Natural killer cell treated with Interleukin-12 subunit alpha and Interleukin-12 subunit beta and Interleukin-15 and Interleukin-18, amount 100 ng/mL, for 72 hours (primary cell): ENCODE measurements at regions not wholly inside any gene's neighbourhood (a gene's known extent, or its start where the extent isn't known, plus 50 kb on each side); places are given as distances from the start of the nearest gene placed in this dataset.

Experiments
- ATAC-seq, 2 donors: fragments of 150-1000 bp; cut with Tn5 transposase in 1 of 2; sonication (Bioruptor Pico), chemical (Tn5 transposase) in 1 of 2; 2 replicates each; pipeline ENCODE4 v1.10.0; 2021
- DNase-seq: peaks from one replicate; pipeline ENCODE4 v3.0.0; 2022; ENCODE audit warnings: low spot score
- H3K27ac Mint-ChIP-seq, 2 donors: 1 replicate in 1 of 2; 2 replicates in 1 of 2; pipeline ENCODE4 v1.8.0; 2022; ENCODE audit warnings: mixed read lengths in 2 of 2, mild to moderate bottlenecking in 1 of 2, moderate library complexity in 1 of 2
- H3K27me3 Mint-ChIP-seq, 2 donors: 1 replicate in 1 of 2; 2 replicates in 1 of 2; pipeline ENCODE4 v1.8.0; 2022; ENCODE audit warnings: mixed read lengths in 2 of 2
- H3K36me3 Mint-ChIP-seq: one replicate; pipeline ENCODE4 v1.8.0; 2022; ENCODE audit warnings: mixed read lengths
- H3K4me1 Mint-ChIP-seq, 2 donors: 1 replicate in 1 of 2; 2 replicates in 1 of 2; pipeline ENCODE4 v1.8.0; 2022; ENCODE audit warnings: low read depth in 2 of 2, mixed read lengths in 2 of 2, mild to moderate bottlenecking in 1 of 2
- H3K4me3 Mint-ChIP-seq: one replicate; pipeline ENCODE4 v1.8.0; 2022; ENCODE audit warnings: mixed read lengths
- H3K9me3 Mint-ChIP-seq: 2 replicates; pipeline ENCODE4 v1.8.0; 2022; ENCODE audit warnings: mixed read lengths

DNA sequence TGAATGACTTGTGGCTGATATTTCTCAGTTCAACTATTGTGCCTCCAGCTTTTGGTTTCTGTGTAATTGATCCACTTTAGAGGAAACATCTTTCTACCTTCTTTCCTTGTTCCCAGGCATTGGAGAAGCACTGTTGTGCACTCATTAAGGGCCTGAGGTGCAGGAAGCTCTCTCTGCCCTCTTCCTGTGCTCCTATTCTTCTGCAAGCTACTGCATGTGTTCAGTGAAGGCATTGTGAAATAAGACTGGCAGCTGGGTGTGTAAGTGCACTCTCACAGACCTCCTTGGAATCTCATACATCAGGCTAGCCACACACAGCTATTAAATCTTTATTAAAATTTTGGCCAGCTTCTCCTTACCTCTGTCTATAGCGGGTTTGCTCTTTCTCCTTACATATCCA, 177.8 kb downstream of the OGFRL1 start:
- Mint-ChIP-seq H3K4me1 (no peaks in the 10 kb centered on the region), H3K36me3 (no peaks in the 10 kb centered on the region), H3K27me3 (no peaks in the 10 kb centered on the region), H3K4me3 (no peak overlapping the region), H3K27ac (no peak overlapping the region), H3K9me3 (peaks cover 13% of the 10 kb centered on the region)
- ATAC-seq (no peak), DNase-seq (no peak)

DNA sequence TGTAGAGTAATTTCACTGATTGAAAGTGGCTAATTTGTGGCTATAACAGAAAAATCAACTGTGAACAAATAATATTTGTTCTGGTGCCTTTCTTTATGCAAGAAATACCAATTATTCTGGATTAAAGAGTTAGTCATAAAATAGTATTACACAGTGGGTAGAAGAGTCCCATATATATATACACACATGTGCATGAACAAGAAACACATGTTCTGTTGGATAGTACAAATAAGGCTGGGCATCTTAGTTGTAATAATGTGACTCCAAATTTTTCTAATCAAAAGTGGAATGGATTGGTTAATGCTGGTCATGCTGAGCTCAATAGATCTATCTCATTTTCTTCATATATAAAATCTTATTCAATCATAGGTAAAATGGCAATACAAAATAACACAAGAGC, 179.4 kb downstream of the OGFRL1 start:
- Mint-ChIP-seq H3K27me3 (no peaks in the 10 kb centered on the region), H3K4me1 (no peaks in the 10 kb centered on the region), H3K27ac (no peak overlapping the region), H3K36me3 (no peaks in the 10 kb centered on the region), H3K4me3 (no peak overlapping the region), H3K9me3 (peaks cover 10% of the 10 kb centered on the region)
- no peak for DNase-seq
- no peak for ATAC-seq

DNA sequence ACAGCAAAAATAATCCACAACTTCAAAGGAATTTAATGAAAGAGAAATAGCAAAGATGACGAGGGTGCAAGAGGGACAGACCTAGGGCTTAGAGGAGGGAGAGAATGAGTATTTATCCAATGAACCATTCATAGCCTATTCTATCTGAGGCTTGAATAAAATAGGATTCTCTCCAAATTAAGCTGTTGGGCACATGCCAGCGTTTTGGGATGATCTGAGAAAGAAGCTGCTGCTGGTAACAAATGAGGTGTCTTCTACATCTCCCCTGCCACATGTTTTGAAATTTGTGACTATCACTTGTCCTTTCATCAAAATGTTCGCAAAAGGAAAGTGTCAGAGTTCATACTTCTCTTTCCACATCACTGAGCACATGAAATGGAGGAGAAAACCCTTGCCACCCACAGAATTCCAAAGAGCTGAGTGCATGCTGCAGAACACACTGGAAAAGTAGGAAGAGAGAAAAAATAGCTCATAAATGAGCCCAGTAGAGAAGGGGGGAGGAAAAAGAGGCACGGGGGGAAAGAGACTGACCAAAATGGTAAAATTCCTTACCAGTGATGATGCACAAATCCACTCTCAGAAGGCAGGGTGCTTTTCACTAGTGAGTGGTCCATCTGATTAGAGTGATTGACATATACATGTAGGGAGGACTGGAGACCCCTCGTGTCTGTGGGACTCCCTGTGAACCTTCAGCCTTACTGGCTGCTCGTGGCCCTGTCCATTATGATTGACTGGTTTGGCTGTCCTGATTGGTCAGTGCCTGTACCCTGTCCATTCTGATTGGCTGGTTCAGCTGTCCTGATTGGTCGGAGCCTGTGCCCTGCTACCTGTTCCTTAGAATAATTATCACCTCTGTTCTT, 180.5 kb downstream of the OGFRL1 start:
- Mint-ChIP-seq H3K27ac (no peak overlapping the region), H3K4me3 (no peak overlapping the region), H3K9me3 (peaks cover 14% of the 10 kb centered on the region), H3K4me1 (no peaks in the 10 kb centered on the region), H3K36me3 (no peaks in the 10 kb centered on the region), H3K27me3 (peaks cover 0 to 8% of the 10 kb centered on the region in 2 donors)
- ATAC-seq (no peak), DNase-seq (no peak)

DNA sequence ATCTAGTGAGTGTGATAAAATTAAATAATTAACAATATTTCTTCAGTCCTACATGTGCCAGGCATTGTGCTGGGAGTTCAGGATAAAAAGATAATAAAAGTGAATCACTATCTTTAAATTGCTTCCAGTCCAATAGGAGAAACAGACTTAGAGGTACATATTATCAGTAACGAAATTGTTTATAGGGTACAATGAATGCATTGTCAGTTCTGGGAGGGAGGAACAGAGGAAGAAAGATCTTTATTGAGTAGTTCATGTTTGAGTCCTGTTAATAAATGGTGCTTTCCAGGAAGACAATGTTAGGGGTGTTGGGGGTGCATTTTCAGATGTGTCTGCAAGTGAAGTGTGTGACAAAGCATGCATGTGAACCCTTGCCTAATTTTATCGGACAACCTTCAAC, 183.1 kb downstream of the OGFRL1 start:
- ATAC-seq (no peak), DNase-seq (no peak)
- H3K27ac Mint-ChIP-seq, result no peak overlapping the region
- H3K4me1 Mint-ChIP-seq, result no peaks in the 10 kb centered on the region
- H3K4me3 Mint-ChIP-seq, result no peak overlapping the region
- H3K36me3 Mint-ChIP-seq, result no peaks in the 10 kb centered on the region
- peaks cover 9% of the 10 kb centered on the region for H3K9me3 Mint-ChIP-seq
- H3K27me3 Mint-ChIP-seq, result peaks cover 0 to 8% of the 10 kb centered on the region in 2 donors

DNA sequence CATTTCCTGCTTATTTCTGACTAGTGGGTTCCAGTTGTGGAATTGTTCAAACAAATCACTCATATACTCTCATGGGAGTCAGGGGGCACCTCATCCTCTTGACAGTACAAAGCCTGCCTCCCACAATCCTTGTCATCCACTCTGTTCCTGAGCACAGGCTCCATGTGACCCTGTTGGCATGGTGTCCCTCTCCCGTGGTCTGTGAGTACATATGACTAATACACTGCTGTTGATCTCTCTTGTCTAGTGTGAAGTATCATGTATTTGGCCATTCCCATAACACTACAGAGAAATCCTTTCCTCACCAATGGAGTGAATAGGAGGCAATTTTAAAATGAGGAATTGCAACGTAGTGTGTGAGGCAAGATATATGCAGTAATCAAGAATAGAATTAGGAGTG, 185.3 kb downstream of the OGFRL1 start:
- Mint-ChIP-seq H3K4me3 (no peak overlapping the region), H3K4me1 (no peaks in the 10 kb centered on the region), H3K27me3 (peaks cover 0 to 8% of the 10 kb centered on the region in 2 donors), H3K27ac (no peak overlapping the region), H3K9me3 (peaks cover 6% of the 10 kb centered on the region), H3K36me3 (no peaks in the 10 kb centered on the region)
- DNase-seq (no peak), ATAC-seq (no peak)

DNA sequence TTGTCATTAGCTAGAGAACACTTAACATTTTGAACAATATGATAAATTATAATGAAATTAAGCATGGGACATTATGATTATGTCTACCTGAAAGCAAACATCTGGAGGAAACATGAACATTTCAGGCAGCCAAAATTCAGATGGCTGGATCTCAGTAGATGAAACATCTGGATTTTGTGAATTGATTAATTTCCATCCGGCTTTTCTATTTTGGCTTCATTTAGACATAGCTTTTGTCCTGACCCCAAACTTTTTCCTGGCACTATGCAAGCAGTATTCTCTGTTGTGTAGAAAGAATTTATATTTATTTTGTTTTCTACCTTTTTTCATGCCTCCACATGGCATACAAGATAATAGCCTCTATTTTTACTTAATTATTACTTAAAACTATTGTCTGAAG, 186.3 kb downstream of the OGFRL1 start:
- H3K27me3 Mint-ChIP-seq, result peaks cover 0 to 8% of the 10 kb centered on the region in 2 donors
- peaks cover 4% of the 10 kb centered on the region for H3K9me3 Mint-ChIP-seq
- ATAC-seq (no peak), DNase-seq (no peak)
- H3K27ac Mint-ChIP-seq, result no peak overlapping the region
- no peaks in the 10 kb centered on the region for H3K4me1 Mint-ChIP-seq
- H3K36me3 Mint-ChIP-seq, result no peaks in the 10 kb centered on the region
- H3K4me3 Mint-ChIP-seq, result no peak overlapping the region

DNA sequence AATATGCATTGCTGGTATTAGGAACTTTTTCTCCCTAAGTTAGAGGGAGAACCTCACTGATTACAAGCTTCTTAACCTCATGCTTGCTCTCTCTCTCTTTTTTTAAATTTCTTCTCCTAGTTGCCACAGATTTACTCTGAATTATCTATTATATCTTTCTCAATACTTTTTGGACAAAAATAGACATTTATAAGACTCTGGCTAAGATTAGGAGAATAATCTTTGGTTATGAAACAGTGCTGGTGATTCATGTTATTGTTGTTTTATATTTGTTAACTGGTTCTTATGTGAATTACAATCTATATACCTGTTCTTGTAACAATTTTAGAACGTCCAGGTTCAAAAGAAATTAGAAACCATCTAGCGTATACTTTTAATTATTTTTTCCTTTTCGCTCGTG, 187.8 kb downstream of the OGFRL1 start:
- no peak for DNase-seq
- Mint-ChIP-seq H3K4me1 (no peaks in the 10 kb centered on the region), H3K36me3 (no peaks in the 10 kb centered on the region), H3K4me3 (no peak overlapping the region), H3K9me3 (peaks cover 8% of the 10 kb centered on the region), H3K27ac (no peak overlapping the region), H3K27me3 (peaks cover 0 to 8% of the 10 kb centered on the region in 2 donors)
- ATAC-seq, result no peak

DNA sequence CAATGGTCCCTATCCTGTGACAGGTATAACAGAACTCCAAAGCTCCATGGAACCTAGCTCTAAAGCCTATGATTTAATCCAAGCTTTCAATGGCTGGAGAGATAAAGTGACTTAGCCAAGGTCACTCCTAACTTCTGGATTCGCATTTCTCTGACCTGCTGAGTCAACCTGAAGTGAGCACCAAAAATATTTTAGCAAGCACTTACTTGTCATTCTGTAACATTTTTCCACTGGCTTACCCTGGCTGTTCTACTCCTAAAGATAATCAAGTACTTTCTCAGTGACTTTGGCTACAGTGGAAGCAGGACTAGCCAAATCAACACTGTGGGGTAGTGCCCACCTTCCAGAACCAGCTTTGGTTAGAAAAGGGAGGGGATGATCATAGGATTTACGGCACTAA, 188.3 kb downstream of the OGFRL1 start:
- DNase-seq (no peak), ATAC-seq (no peak)
- H3K4me1 Mint-ChIP-seq, result no peaks in the 10 kb centered on the region
- peaks cover 0 to 8% of the 10 kb centered on the region in 2 donors for H3K27me3 Mint-ChIP-seq
- H3K4me3 Mint-ChIP-seq, result no peak overlapping the region
- H3K9me3 Mint-ChIP-seq, result peaks cover 12% of the 10 kb centered on the region
- H3K36me3 Mint-ChIP-seq, result no peaks in the 10 kb centered on the region
- no peak overlapping the region for H3K27ac Mint-ChIP-seq

DNA sequence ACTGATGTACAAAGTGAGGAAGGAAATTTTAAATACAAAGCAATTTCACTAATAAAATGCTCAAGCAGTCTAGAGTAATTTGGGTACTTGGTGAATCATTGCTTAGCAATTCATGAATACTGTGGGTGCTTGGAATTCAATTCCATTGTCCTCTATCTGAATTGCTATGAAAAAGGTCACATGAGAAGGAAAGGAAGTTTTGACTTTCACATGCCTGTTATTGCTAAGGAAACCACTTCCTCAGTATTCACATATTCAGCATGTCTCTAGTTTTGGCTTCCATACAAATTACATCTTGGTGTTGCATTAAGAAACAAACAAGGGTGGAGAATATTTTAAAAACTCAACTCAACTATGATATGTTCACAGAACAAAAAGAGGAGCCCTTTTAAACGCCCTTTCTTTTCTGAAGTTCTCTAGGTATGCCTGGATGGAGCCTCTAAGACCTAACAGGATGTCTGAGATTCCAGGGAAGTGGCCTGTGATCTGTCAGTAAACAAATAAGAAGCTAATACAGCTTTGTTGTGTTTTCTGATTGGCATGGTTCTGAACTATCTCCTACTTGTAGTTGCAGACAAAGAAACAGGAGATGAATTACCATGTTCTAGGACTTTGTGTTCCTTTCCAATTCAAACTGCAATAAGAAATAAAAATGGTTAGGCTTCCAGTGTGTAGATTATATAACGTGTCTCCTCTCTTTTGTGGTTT, 190.4 kb downstream of the OGFRL1 start:
- H3K27ac Mint-ChIP-seq, result no peak overlapping the region

DNA sequence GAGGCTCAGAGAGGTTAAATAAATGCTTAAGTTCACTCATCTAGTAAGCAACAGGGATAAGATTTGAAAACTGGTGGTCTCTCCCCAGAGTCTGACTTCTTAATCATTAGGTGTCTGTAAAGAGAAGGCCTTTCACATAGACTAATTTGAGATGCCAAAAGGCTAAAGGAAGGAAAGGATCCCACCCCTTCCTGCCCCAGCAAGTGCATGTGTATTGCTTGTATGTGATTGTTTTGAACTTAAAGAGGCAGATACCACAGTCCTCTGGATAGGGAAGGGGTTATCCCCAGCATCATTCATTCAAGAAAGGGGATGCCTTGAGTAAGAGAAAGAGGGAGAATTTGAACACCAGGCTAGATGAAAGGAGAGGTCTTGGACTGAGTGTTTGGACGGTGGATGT, 192.0 kb downstream of the OGFRL1 start:
- no peak for DNase-seq
- peaks cover 8% of the 10 kb centered on the region for H3K9me3 Mint-ChIP-seq
- no peaks in the 10 kb centered on the region for H3K4me1 Mint-ChIP-seq
- H3K36me3 Mint-ChIP-seq, result no peaks in the 10 kb centered on the region
- no peak overlapping the region for H3K27ac Mint-ChIP-seq
- no peak for ATAC-seq
- no peak overlapping the region for H3K4me3 Mint-ChIP-seq
- no peaks in the 10 kb centered on the region for H3K27me3 Mint-ChIP-seq

More for the DNA sequence above, 190.4 kb downstream of the OGFRL1 start:
- DNase-seq (no peak), ATAC-seq (no peak)
- H3K9me3 Mint-ChIP-seq, result peaks cover 8% of the 10 kb centered on the region
- H3K27me3 Mint-ChIP-seq, result peaks cover 0 to 1% of the 10 kb centered on the region in 2 donors
- H3K36me3 Mint-ChIP-seq, result no peaks in the 10 kb centered on the region
- H3K4me3 Mint-ChIP-seq, result no peak overlapping the region
- no peaks in the 10 kb centered on the region for H3K4me1 Mint-ChIP-seq

DNA sequence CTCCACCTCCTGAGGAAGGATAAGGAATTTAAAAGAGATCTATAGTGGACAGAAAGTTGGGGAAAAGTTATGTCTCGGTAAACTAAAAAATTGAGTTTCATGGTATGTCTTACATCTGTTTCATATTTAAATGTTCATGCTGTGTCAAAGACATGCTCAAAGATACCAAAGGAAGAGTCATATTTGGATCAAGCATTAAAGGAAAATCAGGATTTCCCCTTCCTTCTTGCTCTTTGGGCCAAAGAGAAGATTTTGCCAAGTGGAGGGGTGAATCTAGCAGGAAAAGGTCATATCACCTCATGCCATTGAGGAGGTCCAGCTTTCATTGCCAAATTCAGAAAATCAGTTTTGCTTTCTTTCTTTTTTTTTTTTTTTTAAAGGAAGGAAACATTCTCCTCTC, 192.4 kb downstream of the OGFRL1 start:
- H3K4me3 Mint-ChIP-seq, result no peak overlapping the region
- no peaks in the 10 kb centered on the region for H3K27me3 Mint-ChIP-seq

DNA sequence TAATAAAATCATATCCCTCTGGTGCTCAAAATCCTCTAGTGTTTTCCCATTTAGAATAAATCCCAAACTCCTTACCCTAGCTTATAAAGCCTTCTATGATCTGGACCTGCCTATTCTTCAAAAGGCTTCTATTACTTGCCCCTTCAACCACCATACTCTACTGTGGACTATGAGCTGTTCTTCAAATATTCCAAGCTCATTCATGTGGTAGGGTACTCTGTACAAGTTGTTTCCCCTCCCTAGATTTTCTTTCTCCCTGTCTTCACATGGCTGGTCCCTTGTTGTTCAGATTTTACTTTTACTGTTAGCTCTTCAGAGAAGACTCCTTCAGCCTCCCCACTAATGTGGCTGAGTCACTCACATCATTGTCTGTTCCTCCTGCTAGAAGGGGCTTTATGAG, 193.2 kb downstream of the OGFRL1 start:
- ATAC-seq, result no peak
- no peak overlapping the region for H3K27ac Mint-ChIP-seq

More for the DNA sequence above, 192.4 kb downstream of the OGFRL1 start:
- no peak overlapping the region for H3K27ac Mint-ChIP-seq
- DNase-seq, result no peak
- H3K9me3 Mint-ChIP-seq, result peaks cover 8% of the 10 kb centered on the region
- ATAC-seq, result no peak
- H3K4me1 Mint-ChIP-seq, result no peaks in the 10 kb centered on the region
- no peaks in the 10 kb centered on the region for H3K36me3 Mint-ChIP-seq

DNA sequence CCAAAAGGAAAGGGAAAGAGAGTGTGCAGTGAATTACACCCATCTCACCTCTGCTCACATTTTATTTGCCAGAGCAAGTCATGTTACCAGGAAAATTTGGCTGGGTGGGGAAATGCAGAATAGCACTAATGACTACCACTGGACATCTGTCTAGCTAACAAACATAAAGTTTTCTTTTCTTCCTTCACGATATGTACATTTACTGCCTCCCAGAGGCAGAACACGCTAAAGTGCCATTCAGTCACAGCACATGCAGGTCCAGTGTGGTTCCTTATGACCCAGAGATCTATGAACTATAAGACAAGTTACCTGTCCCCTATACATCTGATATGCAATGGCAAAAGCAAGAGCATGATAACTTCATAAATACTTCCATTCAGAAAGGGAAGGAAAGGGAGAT, 194.1 kb downstream of the OGFRL1 start:
- Mint-ChIP-seq H3K4me1 (no peaks in the 10 kb centered on the region), H3K36me3 (no peaks in the 10 kb centered on the region), H3K27ac (no peak overlapping the region), H3K4me3 (no peak overlapping the region), H3K27me3 (no peaks in the 10 kb centered on the region), H3K9me3 (peaks cover 8% of the 10 kb centered on the region)
- ATAC-seq, result no peak
- DNase-seq, result no peak

More for the DNA sequence above, 193.2 kb downstream of the OGFRL1 start:
- no peaks in the 10 kb centered on the region for H3K4me1 Mint-ChIP-seq
- H3K9me3 Mint-ChIP-seq, result peaks cover 8% of the 10 kb centered on the region
- H3K27me3 Mint-ChIP-seq, result no peaks in the 10 kb centered on the region
- no peak for DNase-seq
- H3K4me3 Mint-ChIP-seq, result no peak overlapping the region
- H3K36me3 Mint-ChIP-seq, result no peaks in the 10 kb centered on the region

DNA sequence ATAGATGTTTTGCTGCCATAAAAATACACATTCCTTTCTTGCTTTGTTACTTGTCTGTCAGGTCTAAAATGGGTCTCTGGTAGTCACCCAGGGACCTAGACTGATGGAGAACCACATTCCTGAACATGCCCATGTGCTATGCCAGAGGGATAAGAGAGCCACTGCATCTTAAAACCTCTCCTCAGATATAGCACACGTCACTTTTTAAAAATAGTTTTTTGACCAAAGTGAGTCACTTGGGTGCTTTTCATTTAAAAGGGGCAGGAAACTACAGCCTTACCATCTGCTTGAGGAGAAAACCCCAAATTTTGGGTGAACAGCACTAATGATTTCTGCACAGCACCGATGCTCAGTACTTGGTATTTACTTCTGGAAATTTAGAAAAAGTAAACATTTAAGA, 197.8 kb downstream of the OGFRL1 start:
- Mint-ChIP-seq H3K4me3 (no peak overlapping the region), H3K9me3 (peaks cover 6% of the 10 kb centered on the region), H3K36me3 (no peaks in the 10 kb centered on the region), H3K27ac (no peak overlapping the region), H3K4me1 (no peaks in the 10 kb centered on the region), H3K27me3 (no peaks in the 10 kb centered on the region)
- ATAC-seq (no peak), DNase-seq (no peak)
